Activated CD4-positive, alpha-beta memory T cell treated with anti-CD3 and anti-CD28 coated beads for 36 hours (primary cell): ENCODE measurements at regions not wholly inside any gene's neighbourhood (a gene's known extent, or its start where the extent isn't known, plus 50 kb on each side); places are given as distances from the start of the nearest gene placed in this dataset.

ENCODE experiments used
- CTCF ChIA-PET: fragments of 350-600 bp; sonication (Branson Sonifier 250); formaldehyde crosslinking; loops from one replicate; lab custom pipeline; 2021; ENCODE audit warnings: antibody characterized with exemption, inconsistent platforms; lab: Charles Lee
- POLR2A ChIA-PET: fragments of 350-600 bp; sonication (Branson Sonifier 250); formaldehyde crosslinking; loops from one replicate; lab custom pipeline; 2021; ENCODE audit warnings: antibody characterized with exemption; lab: Charles Lee
- DNase-seq: peaks from one replicate; pipeline ENCODE4 v3.0.0-alpha.2; 2020
- H3K27ac Mint-ChIP-seq: one replicate; pipeline ENCODE4 v1.8.0; 2021; ENCODE audit warnings: mixed read lengths
- H3K27me3 Mint-ChIP-seq: one replicate; pipeline ENCODE4 v1.8.0; 2021; ENCODE audit warnings: mixed read lengths
- H3K36me3 Mint-ChIP-seq: one replicate; pipeline ENCODE4 v1.8.0; 2021; ENCODE audit warnings: mixed read lengths
- H3K4me1 Mint-ChIP-seq: one replicate; pipeline ENCODE4 v1.8.0; 2021; ENCODE audit warnings: low read depth, mixed read lengths
- H3K4me3 Mint-ChIP-seq: one replicate; pipeline ENCODE4 v1.8.0; 2021; ENCODE audit warnings: mild to moderate bottlenecking, mixed read lengths
- H3K9me3 Mint-ChIP-seq: one replicate; pipeline ENCODE4 v1.8.0; 2021; ENCODE audit warnings: mixed read lengths
- intact Hi-C: fragments of 100-400 bp; cut with micrococcal nuclease; formaldehyde crosslinking; loops from one replicate; pipeline ENCODE4 v1.15.1; 2023

- CTCF ChIA-PET: no interaction called here
- POLR2A ChIA-PET: no interaction called here
- no peaks in the 10 kb centered on the region for H3K4me1 Mint-ChIP-seq
Measured at GRCh38 chr1:81375884-81376548, 424.7 kb upstream of the ADGRL2 start.

DNA sequence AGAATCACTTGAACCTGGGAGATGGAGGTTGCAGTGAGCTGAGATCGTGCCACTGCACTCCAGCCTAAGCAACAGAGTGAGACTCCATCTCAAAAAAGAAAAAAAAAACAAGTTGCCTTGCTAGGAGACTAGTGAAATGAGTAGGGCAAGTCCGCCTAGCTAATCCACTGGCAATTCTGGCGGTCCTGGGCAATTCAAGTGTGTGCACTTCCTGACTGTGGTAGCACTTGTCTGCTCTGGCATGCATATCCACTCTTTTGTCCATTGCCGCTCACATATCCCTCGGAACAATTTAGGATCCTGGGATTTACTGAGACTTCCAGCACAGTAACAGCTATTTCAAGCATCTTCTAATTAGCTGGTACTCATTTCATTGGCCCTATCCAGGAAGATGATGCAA is 426.3 kb upstream of the ADGRL2 start:
- DNase-seq: no peak
- no peaks in the 10 kb centered on the region for H3K4me1 Mint-ChIP-seq
- H3K36me3 Mint-ChIP-seq: no peaks in the 10 kb centered on the region
- intact Hi-C loops: no loop called here
- no peak overlapping the region for H3K4me3 Mint-ChIP-seq
- CTCF ChIA-PET: no interaction called here
- H3K9me3 Mint-ChIP-seq: peaks cover 5% of the 10 kb centered on the region
- H3K27me3 Mint-ChIP-seq: no peaks in the 10 kb centered on the region
- POLR2A ChIA-PET: no interaction called here
- no peak overlapping the region for H3K27ac Mint-ChIP-seq

More at GRCh38 chr1:81375884-81376548, 424.7 kb upstream of the ADGRL2 start:
- Mint-ChIP-seq H3K27me3 (no peaks in the 10 kb centered on the region), H3K4me3 (no peak overlapping the region), H3K27ac (no peak overlapping the region), H3K9me3 (peaks cover 5% of the 10 kb centered on the region), H3K36me3 (no peaks in the 10 kb centered on the region)
- no peak for DNase-seq
- intact Hi-C loops: no loop called here

GRCh38 chr1:81371864-81372263 is 428.9 kb upstream of the ADGRL2 start:
- Mint-ChIP-seq H3K27ac (no peak overlapping the region), H3K9me3 (peaks cover 7% of the 10 kb centered on the region), H3K4me3 (no peak overlapping the region), H3K27me3 (no peaks in the 10 kb centered on the region), H3K4me1 (no peaks in the 10 kb centered on the region), H3K36me3 (no peaks in the 10 kb centered on the region)
- POLR2A ChIA-PET: no interaction called here
- CTCF ChIA-PET: interaction anchor here (0.6 kb wide), 1 partner anchor 96 kb away, joined by 3 read pairs; no protein-coding TSS in a partner anchor
- intact Hi-C loops: no loop called here
- DNase-seq: no peak

GRCh38 chr1:81369833-81370232 is 430.9 kb upstream of the ADGRL2 start:
- ChIA-PET CTCF (no interaction called here), POLR2A (no interaction called here)
- no peak for DNase-seq
- Mint-ChIP-seq H3K9me3 (peaks cover 7% of the 10 kb centered on the region), H3K27me3 (no peaks in the 10 kb centered on the region), H3K4me3 (no peak overlapping the region), H3K27ac (no peak overlapping the region), H3K36me3 (no peaks in the 10 kb centered on the region), H3K4me1 (no peaks in the 10 kb centered on the region)
- intact Hi-C loops: no loop called here

- no peaks in the 10 kb centered on the region for H3K36me3 Mint-ChIP-seq
- H3K4me3 Mint-ChIP-seq: no peak overlapping the region
- H3K27me3 Mint-ChIP-seq: no peaks in the 10 kb centered on the region
- H3K4me1 Mint-ChIP-seq: no peaks in the 10 kb centered on the region
- peaks cover 2% of the 10 kb centered on the region for H3K9me3 Mint-ChIP-seq
- no peak for DNase-seq
- intact Hi-C loops: no loop called here
- ChIA-PET POLR2A (no interaction called here), CTCF (no interaction called here)
- no peak overlapping the region for H3K27ac Mint-ChIP-seq
Measured at GRCh38 chr1:81366173-81366572, 434.6 kb upstream of the ADGRL2 start.

DNA sequence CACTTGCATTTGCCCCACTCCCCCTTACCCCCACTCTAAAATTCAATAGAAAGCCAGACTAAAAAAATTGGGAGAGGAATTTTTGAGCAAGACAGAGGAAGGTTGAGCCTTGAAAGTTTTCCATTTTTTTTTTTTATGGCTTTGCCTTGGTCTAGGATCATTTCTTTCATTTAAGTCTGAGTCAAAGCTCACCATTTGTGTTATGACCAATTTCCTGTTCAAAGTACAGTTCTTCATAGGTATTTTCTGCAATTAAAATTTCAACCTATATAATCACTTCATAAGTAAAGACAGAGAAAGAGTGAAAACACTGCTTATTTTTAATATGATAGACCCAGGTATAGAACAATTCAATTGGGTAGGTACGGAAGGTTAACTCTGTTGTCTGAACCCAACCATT is 436.6 kb upstream of the ADGRL2 start:
- intact Hi-C loops: no loop called here
- Mint-ChIP-seq H3K27ac (no peak overlapping the region), H3K4me3 (no peak overlapping the region), H3K9me3 (peaks cover 6% of the 10 kb centered on the region), H3K27me3 (no peaks in the 10 kb centered on the region), H3K4me1 (no peaks in the 10 kb centered on the region), H3K36me3 (no peaks in the 10 kb centered on the region)
- ChIA-PET CTCF (no interaction called here), POLR2A (no interaction called here)
- no peak for DNase-seq

DNA sequence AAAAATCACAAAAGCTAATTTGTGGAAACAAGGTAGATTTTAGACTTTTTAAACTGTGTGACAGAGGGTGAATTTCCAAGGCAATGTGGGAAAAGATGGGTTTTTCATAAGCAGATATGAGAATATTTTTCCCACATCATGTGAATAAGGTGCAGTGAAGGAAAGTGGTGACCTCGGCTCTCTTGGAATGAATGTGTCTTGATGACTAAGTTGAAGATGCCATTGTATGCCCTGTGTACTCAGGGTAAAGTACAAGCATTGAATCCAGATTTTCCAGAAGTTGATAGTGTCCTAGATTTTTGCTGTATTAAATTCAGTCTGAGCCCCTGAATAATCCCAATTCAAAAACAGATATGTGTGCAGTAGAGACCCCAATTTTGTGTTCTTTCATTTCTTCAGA is 442.6 kb upstream of the ADGRL2 start:
- CTCF ChIA-PET: no interaction called here
- H3K27ac Mint-ChIP-seq: no peak overlapping the region
- POLR2A ChIA-PET: no interaction called here
- no peaks in the 10 kb centered on the region for H3K4me1 Mint-ChIP-seq
- no peaks in the 10 kb centered on the region for H3K36me3 Mint-ChIP-seq
- no peaks in the 10 kb centered on the region for H3K27me3 Mint-ChIP-seq
- no peak overlapping the region for H3K4me3 Mint-ChIP-seq
- intact Hi-C loops: no loop called here
- DNase-seq: no peak
- H3K9me3 Mint-ChIP-seq: peaks cover 4% of the 10 kb centered on the region

DNA sequence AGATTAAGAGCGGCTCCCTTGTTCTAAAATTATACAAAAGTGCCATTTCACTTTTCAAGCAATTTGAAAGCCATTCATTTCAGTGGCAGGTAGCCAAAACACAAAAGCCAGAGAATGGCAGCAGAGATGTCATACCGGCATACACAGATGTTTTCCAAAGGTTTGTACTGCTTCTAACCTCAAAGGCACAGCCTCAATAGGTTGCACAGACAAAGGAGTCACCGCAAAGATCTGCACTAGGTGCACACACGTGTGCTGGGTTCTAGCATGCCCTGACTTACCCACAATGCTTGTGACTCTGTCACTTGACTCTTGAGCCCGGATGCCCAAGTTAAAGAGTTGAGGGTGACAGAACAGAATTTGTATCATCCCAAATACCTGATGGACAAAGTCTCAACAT is 448.9 kb upstream of the ADGRL2 start:
- Mint-ChIP-seq H3K27ac (no peak overlapping the region), H3K4me1 (no peaks in the 10 kb centered on the region), H3K27me3 (no peaks in the 10 kb centered on the region), H3K4me3 (no peak overlapping the region), H3K36me3 (no peaks in the 10 kb centered on the region), H3K9me3 (peaks cover 6% of the 10 kb centered on the region)
- intact Hi-C loops: no loop called here
- CTCF ChIA-PET: interaction anchor here (0.5 kb wide), 1 partner anchor 1874 kb away, joined by 3 read pairs; no protein-coding TSS in a partner anchor
- POLR2A ChIA-PET: no interaction called here
- no peak for DNase-seq

DNA sequence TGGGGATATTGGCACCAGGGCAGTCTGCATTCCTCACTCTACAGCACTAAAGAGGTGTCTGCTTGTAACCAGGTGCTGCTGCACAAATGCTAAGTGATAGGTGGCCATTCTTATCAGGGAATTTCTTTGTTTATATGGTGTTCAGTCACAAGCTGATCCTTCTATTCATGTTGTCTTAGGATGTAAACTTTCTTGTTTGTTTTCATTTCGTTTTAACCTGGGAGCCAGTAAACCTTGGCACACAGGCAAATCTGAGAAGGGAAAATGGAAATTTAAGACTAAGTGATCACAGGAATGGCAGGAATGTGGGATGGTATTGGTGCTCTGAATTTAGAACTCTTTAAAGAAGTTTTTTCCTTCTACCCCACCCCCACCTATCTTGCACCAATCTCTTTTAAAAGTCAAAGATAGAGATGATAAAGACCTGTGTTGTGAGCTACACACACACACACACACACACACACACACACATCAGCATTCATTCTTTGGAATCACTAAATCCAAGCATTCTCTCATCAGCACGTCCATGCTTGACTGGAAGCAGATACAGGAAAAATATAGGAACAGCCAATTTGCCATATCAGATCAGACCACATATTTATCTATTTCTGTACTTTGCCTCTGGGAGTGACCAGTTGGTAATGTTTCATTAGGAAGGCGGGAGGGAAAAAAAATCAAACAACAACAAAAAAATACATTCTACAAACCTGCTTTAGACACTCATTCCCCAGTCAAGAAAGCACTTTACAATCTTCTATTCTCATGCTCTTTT is 451.4 kb upstream of the ADGRL2 start:
- ChIA-PET CTCF (no interaction called here), POLR2A (no interaction called here)
- intact Hi-C loops: no loop called here
- DNase-seq: no peak
- Mint-ChIP-seq H3K4me1 (no peaks in the 10 kb centered on the region), H3K9me3 (peaks cover 6% of the 10 kb centered on the region), H3K27me3 (no peaks in the 10 kb centered on the region), H3K27ac (no peak overlapping the region), H3K36me3 (no peaks in the 10 kb centered on the region), H3K4me3 (no peak overlapping the region)

- no peak for DNase-seq
- Mint-ChIP-seq H3K4me3 (no peak overlapping the region), H3K27ac (no peak overlapping the region), H3K27me3 (no peaks in the 10 kb centered on the region), H3K9me3 (peaks cover 6% of the 10 kb centered on the region), H3K4me1 (no peaks in the 10 kb centered on the region), H3K36me3 (no peaks in the 10 kb centered on the region)
- ChIA-PET CTCF (no interaction called here), POLR2A (no interaction called here)
- intact Hi-C loops: no loop called here
Measured at GRCh38 chr1:81345110-81345509, 455.6 kb upstream of the ADGRL2 start.

GRCh38 chr1:81340239-81340638 is 460.5 kb upstream of the ADGRL2 start:
- CTCF ChIA-PET: no interaction called here
- no peak for DNase-seq
- H3K27me3 Mint-ChIP-seq: no peaks in the 10 kb centered on the region
- peaks cover 4% of the 10 kb centered on the region for H3K9me3 Mint-ChIP-seq
- H3K36me3 Mint-ChIP-seq: no peaks in the 10 kb centered on the region
- H3K4me1 Mint-ChIP-seq: no peaks in the 10 kb centered on the region
- no peak overlapping the region for H3K4me3 Mint-ChIP-seq
- H3K27ac Mint-ChIP-seq: no peak overlapping the region
- intact Hi-C loops: no loop called here
- POLR2A ChIA-PET: no interaction called here

- no peak overlapping the region for H3K27ac Mint-ChIP-seq
- H3K36me3 Mint-ChIP-seq: no peaks in the 10 kb centered on the region
- no peak for DNase-seq
- peaks cover 4% of the 10 kb centered on the region for H3K9me3 Mint-ChIP-seq
- no peak overlapping the region for H3K4me3 Mint-ChIP-seq
- no peaks in the 10 kb centered on the region for H3K4me1 Mint-ChIP-seq
- CTCF ChIA-PET: no interaction called here
- intact Hi-C loops: no loop called here
- H3K27me3 Mint-ChIP-seq: no peaks in the 10 kb centered on the region
- POLR2A ChIA-PET: no interaction called here
Measured at GRCh38 chr1:81337226-81337625, 463.5 kb upstream of the ADGRL2 start.

GRCh38 chr1:81335876-81336275 is 464.9 kb upstream of the ADGRL2 start:
- intact Hi-C loops: no loop called here
- DNase-seq: no peak
- Mint-ChIP-seq H3K4me3 (no peak overlapping the region), H3K9me3 (peaks cover 5% of the 10 kb centered on the region), H3K27me3 (no peaks in the 10 kb centered on the region), H3K4me1 (no peaks in the 10 kb centered on the region), H3K36me3 (no peaks in the 10 kb centered on the region), H3K27ac (no peak overlapping the region)
- POLR2A ChIA-PET: no interaction called here
- CTCF ChIA-PET: no interaction called here
